ENCODE measurements at regions not wholly inside any gene's neighbourhood (a gene's known extent, or its start where the extent isn't known, plus 50 kb on each side); places are given as distances from the start of the nearest gene placed in this dataset.

DNA sequence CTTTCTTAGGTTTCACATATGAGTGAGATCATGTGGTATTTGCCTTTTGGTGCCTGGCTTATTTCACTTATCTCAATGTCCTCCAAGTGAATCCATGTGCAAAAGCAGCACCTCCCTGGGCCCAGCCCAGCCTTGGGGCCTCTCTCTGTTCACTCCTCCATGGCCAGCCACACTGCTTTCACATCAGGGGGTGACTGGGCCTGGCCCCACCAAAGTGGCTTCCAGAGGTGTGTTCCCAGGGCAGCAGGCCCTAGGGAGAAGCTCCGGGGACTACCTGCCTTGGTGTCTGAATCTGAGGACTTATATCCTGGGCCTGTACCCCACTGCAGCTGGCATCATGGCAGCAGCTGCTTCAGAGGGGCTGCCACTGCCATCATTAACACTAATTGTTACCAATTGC lies 829.9 kb upstream of the SLITRK5 start:
- TF ChIP-seq YY1 (IDR thresholded peaks at IDR 0.05; ENCODE audit: low read depth): no peak
- no peak for TF ChIP-seq RAD21 (IDR thresholded peaks at IDR 0.05; ENCODE audit: low read depth)
- no peak for TF ChIP-seq EP300 (IDR thresholded peaks at IDR 0.05; ENCODE audit: borderline replicate concordance)
- TF ChIP-seq CEBPB (IDR thresholded peaks at IDR 0.05): no peak
- no peak for TF ChIP-seq EGR1 (IDR thresholded peaks at IDR 0.05)
- TF ChIP-seq, protein P1, sequence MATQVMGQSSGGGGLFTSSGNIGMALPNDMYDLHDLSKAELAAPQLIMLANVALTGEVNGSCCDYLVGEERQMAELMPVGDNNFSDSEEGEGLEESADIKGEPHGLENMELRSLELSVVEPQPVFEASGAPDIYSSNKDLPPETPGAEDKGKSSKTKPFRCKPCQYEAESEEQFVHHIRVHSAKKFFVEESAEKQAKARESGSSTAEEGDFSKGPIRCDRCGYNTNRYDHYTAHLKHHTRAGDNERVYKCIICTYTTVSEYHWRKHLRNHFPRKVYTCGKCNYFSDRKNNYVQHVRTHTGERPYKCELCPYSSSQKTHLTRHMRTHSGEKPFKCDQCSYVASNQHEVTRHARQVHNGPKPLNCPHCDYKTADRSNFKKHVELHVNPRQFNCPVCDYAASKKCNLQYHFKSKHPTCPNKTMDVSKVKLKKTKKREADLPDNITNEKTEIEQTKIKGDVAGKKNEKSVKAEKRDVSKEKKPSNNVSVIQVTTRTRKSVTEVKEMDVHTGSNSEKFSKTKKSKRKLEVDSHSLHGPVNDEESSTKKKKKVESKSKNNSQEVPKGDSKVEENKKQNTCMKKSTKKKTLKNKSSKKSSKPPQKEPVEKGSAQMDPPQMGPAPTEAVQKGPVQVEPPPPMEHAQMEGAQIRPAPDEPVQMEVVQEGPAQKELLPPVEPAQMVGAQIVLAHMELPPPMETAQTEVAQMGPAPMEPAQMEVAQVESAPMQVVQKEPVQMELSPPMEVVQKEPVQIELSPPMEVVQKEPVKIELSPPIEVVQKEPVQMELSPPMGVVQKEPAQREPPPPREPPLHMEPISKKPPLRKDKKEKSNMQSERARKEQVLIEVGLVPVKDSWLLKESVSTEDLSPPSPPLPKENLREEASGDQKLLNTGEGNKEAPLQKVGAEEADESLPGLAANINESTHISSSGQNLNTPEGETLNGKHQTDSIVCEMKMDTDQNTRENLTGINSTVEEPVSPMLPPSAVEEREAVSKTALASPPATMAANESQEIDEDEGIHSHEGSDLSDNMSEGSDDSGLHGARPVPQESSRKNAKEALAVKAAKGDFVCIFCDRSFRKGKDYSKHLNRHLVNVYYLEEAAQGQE (IDR thresholded peaks at IDR 0.05; ENCODE audit: low read depth): no peak
- TF ChIP-seq, protein P2, sequence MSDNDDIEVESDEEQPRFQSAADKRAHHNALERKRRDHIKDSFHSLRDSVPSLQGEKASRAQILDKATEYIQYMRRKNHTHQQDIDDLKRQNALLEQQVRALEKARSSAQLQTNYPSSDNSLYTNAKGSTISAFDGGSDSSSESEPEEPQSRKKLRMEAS (IDR thresholded peaks at IDR 0.05): no peak
- no peak for TF ChIP-seq ZBTB7A (IDR thresholded peaks at IDR 0.05; ENCODE audit: low read depth)
- no peak for TF ChIP-seq TAF1 (IDR thresholded peaks at IDR 0.05; ENCODE audit: low read depth)
- TF ChIP-seq NFIC (IDR thresholded peaks at IDR 0.05): no peak

Measured in Ishikawa (cell line).